GM18499 (cell line): ENCODE measurements at regions not wholly inside any gene's neighbourhood (a gene's known extent, or its start where the extent isn't known, plus 50 kb on each side); places are given as distances from the start of the nearest gene placed in this dataset.

Experiments used
- ATAC-seq: cut with Tn5 transposase; IDR thresholded peaks from one replicate; pipeline ENCODE4 v1.9.1; 2021; ENCODE audit warnings: moderate number of reproducible peaks; ENCODE audit not compliant: insufficient read depth, unreplicated experiment

- no peak for ATAC-seq
These were observed 206.3 kb downstream of the IRX1 start for GRCh38 chr5:3801967-3802366.

GRCh38 chr5:3809455-3809854 lies 213.8 kb downstream of the IRX1 start:
- ATAC-seq = no peak

GRCh38 chr5:3811116-3811515 lies 215.5 kb downstream of the IRX1 start:
- ATAC-seq = no peak

- no peak for ATAC-seq
These were observed 223.0 kb downstream of the IRX1 start for GRCh38 chr5:3818624-3819023.

GRCh38 chr5:3825531-3826451 lies 230.2 kb downstream of the IRX1 start:
- no peak for ATAC-seq

GRCh38 chr5:3827624-3828023 lies 232.0 kb downstream of the IRX1 start:
- no peak for ATAC-seq

- no peak for ATAC-seq
These were observed 233.1 kb downstream of the IRX1 start for GRCh38 chr5:3828761-3829160.

- ATAC-seq = no peak
These were observed 237.9 kb downstream of the IRX1 start for GRCh38 chr5:3833566-3833965.

- ATAC-seq = no peak
These were observed 240.2 kb downstream of the IRX1 start for GRCh38 chr5:3835811-3836210.

- ATAC-seq = no peak
These were observed 240.9 kb downstream of the IRX1 start for GRCh38 chr5:3836528-3836927.

- no peak for ATAC-seq
These were observed 241.9 kb downstream of the IRX1 start for GRCh38 chr5:3837506-3837905.

- ATAC-seq = no peak
These were observed 243.5 kb downstream of the IRX1 start for GRCh38 chr5:3839151-3839550.

- ATAC-seq = no peak
These were observed 247.0 kb downstream of the IRX1 start for GRCh38 chr5:3842591-3842990.

GRCh38 chr5:3843706-3844105 lies 248.1 kb downstream of the IRX1 start:
- ATAC-seq = no peak

GRCh38 chr5:3844266-3844665 lies 248.6 kb downstream of the IRX1 start:
- ATAC-seq = no peak

GRCh38 chr5:3845230-3845629 lies 249.6 kb downstream of the IRX1 start:
- ATAC-seq = no peak

GRCh38 chr5:3852161-3852916 lies 256.7 kb downstream of the IRX1 start:
- ATAC-seq = no peak

- no peak for ATAC-seq
These were observed 257.7 kb downstream of the IRX1 start for GRCh38 chr5:3853362-3853761.

- no peak for ATAC-seq
These were observed 258.7 kb downstream of the IRX1 start for GRCh38 chr5:3854188-3854821.

- ATAC-seq = no peak
These were observed 260.4 kb downstream of the IRX1 start for GRCh38 chr5:3856036-3856435.

GRCh38 chr5:3858524-3858923 lies 262.9 kb downstream of the IRX1 start:
- ATAC-seq = no peak
